ENCODE measurements at regions not wholly inside any gene's neighbourhood (a gene's known extent, or its start where the extent isn't known, plus 50 kb on each side); places are given as distances from the start of the nearest gene placed in this dataset.

DNA sequence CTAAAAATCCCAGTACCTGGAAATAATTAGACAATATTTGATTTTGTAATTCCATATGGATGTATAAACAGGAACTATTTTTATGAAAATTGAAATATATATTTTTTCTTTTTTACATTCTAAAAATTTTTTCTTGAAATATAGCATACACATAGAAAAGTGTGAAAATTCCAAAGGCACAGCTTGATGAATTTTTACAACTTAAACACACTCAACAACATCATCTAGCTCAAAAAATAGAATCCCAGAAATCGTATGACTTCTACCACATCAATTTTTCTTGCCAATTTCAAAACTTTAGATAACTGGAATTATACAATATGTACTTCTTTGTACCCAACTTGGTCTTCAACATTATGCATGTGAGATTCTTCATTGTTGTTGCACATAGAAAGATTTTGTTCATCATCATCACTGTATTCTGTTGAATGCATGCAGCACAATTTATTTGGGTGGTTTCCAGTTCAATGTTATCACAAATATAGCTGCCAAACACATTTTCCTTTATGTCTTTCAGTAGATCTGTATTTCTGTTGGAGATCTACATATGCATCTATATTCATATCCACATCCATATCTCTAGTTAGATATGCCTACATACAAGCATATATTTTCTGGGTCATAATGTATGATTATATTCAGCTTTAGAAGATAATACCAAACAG is 340.7 kb upstream of the SLIT2 start:
- DNase-seq (ENCODE audit: low read depth in 2 of 2): no peak

DNA sequence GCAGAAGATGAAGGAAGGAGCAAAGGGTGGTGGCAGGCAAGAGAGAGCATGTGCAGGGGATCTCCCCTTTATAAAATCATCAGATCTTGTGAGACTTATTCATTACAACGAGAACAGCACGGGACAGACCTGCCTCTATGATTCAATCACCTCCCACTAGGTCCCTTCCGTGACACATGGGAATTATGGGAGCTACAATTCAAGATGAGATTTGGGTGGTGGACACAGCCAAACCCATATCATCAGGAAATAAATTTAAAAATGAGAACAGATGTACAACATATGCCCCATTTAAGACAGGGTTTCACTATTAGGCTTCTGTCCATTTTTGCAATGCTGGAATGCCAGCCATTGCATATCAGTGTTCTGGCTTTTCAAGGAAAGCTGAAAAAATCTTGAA is 346.7 kb upstream of the SLIT2 start:
- DNase-seq (ENCODE audit: low read depth in 2 of 2): no peak

GRCh38 chr4:19888587-19888986 is 363.1 kb upstream of the SLIT2 start:
- DNase-seq (ENCODE audit: low read depth in 2 of 2): no peak

DNA sequence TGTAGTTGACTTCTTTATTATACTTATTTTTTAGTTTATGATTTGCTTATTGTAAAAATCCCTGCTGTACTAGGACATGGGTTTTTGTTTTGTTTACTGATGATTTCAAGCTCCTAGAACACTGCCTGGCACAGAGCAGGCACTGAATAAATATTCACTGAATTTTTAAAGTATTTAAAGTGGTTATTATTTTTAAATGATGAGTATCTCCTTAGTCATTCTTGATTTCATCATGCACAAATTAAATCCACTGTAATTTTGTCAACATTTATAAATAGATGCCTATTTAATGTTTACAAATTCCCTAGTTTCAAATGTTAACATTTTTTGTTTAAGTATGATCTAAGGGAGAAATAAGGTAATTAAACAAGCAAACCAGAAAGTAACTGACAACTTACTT is 367.9 kb upstream of the SLIT2 start:
- DNase-seq (ENCODE audit: low read depth in 2 of 2): no peak

DNA sequence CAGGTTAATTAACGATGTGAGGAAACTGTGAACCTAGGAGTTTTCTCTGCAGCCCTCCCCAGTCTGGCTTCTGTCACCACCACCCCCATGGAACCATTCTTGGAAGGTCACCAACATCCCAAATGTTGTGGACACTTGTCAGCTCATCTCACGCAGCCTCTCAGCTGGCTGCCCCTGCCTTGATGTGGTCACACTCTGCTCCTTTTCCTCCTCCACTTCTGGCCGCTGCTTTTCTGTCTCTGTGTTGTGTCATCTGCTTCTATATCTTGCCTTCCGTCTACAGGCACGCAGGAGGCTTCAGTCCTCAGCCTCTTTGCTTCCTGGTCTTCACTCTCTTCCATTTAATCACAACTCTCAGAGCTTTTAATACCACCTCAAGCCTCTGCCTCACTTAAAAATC is 371.5 kb upstream of the SLIT2 start:
- DNase-seq (ENCODE audit: low read depth in 2 of 2): no peak

- DNase-seq (ENCODE audit: low read depth in 2 of 2): no peak
Measured at GRCh38 chr4:19879330-19879729, 372.4 kb upstream of the SLIT2 start.

- DNase-seq (ENCODE audit: low read depth in 2 of 2): no peak
Measured at GRCh38 chr4:19857991-19858390, 393.7 kb upstream of the SLIT2 start.

GRCh38 chr4:19857380-19857779 is 394.3 kb upstream of the SLIT2 start:
- no peak for DNase-seq (ENCODE audit: low read depth in 2 of 2)

DNA sequence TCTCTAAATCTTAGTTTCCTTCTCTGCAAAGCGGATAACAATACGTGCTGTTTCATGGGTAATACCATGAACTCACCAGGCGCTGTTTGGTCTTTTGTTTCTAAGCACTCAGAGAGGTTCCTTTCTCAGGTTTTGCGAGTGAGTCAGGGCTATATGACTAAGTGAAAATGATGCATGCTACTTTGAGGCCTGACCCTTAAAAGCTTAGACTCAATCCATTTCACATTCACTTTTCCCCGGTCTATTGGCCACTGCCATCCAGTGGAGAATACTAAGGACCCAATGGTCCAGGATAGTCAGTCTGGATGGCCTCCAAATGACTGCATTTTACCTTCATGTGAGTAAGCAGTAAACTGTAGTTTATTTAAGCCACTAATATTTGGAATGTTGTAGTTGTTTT is 400.8 kb upstream of the SLIT2 start:
- no peak for DNase-seq (ENCODE audit: low read depth in 2 of 2)

DNA sequence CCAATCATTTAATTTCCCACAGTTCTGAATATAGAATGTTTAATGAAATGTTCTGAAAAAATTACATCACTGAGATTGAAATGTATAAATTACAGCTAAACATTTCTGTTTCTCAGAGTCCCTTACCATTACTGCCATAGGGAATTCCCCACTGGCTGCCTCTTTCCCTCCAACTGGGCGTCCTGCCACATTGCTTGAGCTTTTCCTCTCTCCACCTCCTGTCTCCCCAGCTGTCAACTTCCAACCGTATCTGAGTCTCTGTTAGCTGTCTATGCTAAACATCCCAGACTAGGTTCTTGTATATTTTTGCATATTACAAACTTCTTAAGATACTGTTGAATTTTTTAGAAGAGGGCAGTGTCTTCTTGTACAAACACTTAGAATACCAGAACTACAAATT is 407.3 kb upstream of the SLIT2 start:
- peak in 1 of 2 donors; percentile 23 for DNase-seq (ENCODE audit: low read depth in 2 of 2)

DNA sequence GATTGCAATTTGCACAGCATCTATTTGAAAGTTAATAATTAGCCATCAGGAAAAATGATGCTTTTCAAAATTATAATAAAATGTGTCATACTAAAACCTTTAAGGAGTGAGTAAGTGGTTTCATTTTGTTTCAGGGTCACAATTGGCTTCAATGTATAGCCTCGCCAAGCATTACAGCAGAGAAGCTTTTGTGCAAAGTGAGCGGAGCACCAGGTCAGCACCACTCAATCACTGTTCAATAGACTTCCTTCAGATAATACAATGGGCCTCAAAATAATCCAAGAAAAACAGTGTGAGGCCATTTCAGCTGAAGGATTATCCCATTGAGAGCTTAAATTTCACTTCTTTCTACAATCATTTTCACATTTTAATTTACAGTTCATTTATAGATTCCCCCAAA is 409.2 kb upstream of the SLIT2 start:
- no peak for DNase-seq (ENCODE audit: low read depth in 2 of 2)

DNA sequence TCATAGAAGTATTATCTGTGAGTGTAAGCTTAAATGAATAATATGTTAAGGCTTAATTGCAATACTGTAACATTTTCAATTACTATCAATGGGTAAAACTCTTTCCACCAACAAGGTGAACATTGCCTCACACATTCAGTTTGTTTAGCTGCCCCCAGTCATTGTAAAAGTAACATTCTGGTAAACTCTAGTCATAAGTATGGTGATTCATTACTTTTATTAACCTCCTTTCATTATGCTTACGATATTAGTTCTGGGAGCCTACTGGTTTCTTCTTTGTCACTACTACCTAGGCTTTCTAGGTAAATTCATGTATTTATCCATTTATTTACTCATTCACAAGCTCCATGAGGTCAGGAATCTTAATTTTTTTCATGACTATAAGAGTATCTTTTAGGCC is 412.8 kb upstream of the SLIT2 start:
- no peak for DNase-seq (ENCODE audit: low read depth in 2 of 2)

DNA sequence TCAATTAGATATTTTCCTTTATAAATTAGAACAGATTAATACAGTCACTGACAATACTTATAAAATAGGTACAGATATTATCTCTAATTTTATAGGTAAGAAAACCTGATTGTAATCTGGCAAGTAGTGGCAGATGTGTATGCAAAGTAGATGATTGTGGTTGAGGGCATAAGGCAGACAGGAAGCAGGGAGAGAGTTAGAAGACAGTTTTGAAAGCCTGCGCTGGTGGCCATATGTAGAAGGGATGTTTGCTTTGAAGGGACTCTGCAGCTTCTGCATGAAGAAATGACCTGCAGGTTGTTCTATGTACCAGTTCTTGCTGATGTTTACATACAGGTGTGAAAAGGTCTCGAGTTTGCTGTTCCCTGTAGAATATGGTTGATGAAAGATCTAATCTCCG is 416.3 kb upstream of the SLIT2 start:
- DNase-seq (ENCODE audit: low read depth in 2 of 2): no peak

GRCh38 chr4:19832411-19832810 is 419.3 kb upstream of the SLIT2 start:
- DNase-seq (ENCODE audit: low read depth in 2 of 2): no peak

GRCh38 chr4:19831644-19832285 is 419.9 kb upstream of the SLIT2 start:
- DNase-seq (ENCODE audit: low read depth in 2 of 2): no peak

DNA sequence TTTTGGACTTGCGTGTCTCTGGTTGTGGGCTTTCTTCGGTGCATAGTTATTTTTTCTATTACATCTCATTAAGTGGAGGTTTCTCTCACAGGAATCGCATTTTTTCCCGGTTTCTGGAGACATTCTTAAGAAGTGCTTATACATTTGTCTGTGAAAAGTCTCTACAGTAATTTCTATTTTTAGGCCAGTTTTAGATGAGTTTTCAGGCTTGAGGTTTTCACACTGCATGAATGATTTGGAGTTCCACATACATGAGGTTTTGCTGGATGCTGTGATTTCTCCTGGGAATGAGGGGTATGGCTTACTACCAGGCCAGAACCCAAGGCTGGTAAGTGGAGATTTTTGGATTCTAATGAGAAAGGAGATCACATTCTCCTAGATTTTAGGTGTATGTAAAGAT is 422.6 kb upstream of the SLIT2 start:
- no peak for DNase-seq (ENCODE audit: low read depth in 2 of 2)

DNA sequence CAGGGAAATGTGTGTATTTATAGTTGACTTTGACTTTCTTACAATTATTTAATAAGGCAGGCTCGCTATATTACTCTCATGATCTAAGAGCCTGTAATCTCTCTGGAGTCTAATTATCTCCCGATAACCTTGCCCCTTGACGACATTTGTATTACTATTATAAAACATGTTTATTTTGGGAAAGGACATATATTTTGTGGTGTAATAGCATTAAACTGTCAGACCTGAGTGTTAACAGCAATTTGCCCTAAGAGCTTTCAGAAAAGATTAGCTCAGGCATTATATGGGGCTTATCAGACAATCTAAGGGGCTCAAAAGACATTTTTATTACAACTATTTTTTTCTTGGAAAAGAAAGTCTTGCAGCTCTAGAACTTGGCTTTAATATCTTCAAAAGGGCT is 427.9 kb upstream of the SLIT2 start:
- no peak for DNase-seq (ENCODE audit: low read depth in 2 of 2)

DNA sequence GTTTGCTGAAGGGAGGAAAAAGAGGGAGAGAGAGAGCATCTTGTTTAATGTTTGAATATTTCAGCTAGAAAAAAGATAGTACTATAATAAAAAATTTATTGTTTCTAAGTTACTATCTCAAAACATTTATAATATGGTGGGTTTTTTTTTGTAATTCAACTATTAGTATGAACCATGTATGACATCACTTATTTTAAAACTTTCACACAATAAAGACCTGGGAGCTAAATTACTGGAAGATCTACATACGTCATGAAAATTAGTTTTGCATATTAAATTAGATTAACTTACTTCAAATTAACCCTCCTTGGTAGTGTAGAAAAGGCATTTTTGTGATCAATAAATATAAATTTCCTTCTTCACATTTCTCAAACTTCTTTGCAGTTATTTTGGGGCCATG is 432.0 kb upstream of the SLIT2 start:
- DNase-seq (ENCODE audit: low read depth in 2 of 2): no peak

DNA sequence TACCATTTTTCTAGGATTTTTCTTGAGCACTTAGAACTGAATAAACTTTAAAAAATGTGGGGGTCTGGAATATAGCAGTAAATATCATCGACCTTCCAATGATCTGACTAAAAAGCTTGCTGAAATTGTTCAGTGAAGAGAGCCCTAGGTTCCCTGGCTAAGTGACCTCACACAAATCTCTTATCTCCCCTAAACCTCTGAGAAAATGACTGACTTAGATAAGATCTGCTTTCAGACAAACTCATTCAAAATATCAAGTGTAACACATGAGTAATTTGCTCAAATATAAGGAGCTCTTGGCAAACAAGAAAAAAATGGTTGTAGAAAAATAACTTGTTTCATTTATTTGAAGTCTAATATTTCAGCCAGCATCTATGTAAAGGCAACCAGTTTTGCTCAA is 441.7 kb upstream of the SLIT2 start:
- DNase-seq (ENCODE audit: low read depth in 2 of 2): no peak

DNA sequence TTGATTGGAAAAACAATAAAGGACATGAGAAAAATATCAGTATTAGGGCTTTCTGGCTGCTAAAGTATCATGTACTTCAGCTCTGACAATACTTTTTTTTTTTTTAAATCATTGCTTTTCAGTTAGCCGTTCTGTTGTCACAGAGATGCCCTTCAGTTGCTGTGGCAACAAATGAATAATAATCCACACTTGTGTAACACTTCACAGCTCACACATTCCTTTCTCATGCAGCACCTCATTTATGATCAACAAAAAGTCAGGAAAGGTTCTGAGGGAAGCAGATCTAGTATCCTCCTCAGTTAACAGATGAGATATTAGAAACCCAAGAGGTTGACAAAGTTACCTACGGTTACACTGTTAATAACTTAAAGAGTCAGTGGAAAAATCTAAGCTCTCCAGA is 444.2 kb upstream of the SLIT2 start:
- peak in 1 of 2 donors; percentile 22 for DNase-seq (ENCODE audit: low read depth in 2 of 2)

DNA sequence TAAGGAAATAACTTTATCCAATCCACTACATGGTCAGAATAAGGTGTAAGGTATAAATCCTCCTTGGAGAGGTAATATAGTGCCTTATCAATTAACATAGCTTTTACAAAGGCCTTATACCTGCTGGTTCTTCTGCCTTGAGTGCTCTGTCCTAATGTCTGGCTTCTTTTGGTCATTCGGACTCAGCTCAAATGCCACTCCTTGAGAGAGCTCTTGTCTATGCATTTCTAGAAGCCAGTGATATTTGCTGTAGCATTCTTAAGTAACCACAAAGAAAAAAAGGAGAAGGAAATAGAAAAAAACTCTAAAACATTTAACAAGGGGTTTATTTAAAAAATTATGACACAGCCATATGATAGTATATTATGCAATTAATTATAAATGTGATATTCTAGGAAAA is 444.8 kb upstream of the SLIT2 start:
- DNase-seq (ENCODE audit: low read depth in 2 of 2): no peak

- no peak for DNase-seq (ENCODE audit: low read depth in 2 of 2)
Measured at GRCh38 chr4:19803406-19803805, 448.3 kb upstream of the SLIT2 start.

DNA sequence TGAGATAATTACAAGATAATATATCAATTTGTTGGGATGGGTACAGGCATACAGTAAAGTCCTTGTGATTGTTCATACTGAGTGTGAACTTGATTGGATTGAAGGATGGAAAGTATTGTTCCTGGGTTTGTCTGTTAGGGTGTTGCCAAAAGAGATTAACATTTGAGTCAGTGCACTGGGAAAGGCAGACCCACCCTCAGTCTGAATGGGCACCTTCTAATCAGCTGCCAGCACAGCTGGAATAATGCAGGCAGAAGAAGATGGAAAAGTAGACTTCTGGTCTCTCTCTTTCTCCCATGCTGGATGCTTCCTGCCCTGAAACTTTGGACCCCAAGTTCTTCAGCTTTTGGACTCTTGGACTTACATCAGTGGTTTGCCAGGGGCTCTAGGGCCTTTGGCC is 457.9 kb upstream of the SLIT2 start:
- DNase-seq (ENCODE audit: low read depth in 2 of 2): no peak

Data from dermis microvascular lymphatic vessel endothelial cell (primary cell).